Glutamatergic neuron (in vitro differentiated cells): ENCODE measurements at regions not wholly inside any gene's neighbourhood (a gene's known extent, or its start where the extent isn't known, plus 50 kb on each side); places are given as distances from the start of the nearest gene placed in this dataset.

ENCODE experiments used
- DNase-seq: peaks from one replicate; pipeline ENCODE4 v3.0.0; 2022
- H3K27ac Mint-ChIP-seq: one replicate; pipeline ENCODE4 v1.8.0; 2020; ENCODE audit warnings: mild to moderate bottlenecking, mixed read lengths, inconsistent platforms; ENCODE audit not compliant: unreplicated experiment
- H3K27me3 Mint-ChIP-seq: one replicate; pipeline ENCODE4 v1.8.0; 2020; ENCODE audit warnings: mild to moderate bottlenecking, moderate library complexity, mixed read lengths, inconsistent platforms; ENCODE audit not compliant: unreplicated experiment
- H3K36me3 Mint-ChIP-seq: one replicate; pipeline ENCODE4 v1.8.0; 2020; ENCODE audit warnings: mild to moderate bottlenecking, mixed read lengths, inconsistent platforms; ENCODE audit not compliant: unreplicated experiment
- H3K4me1 Mint-ChIP-seq: one replicate; pipeline ENCODE4 v1.8.0; 2020; ENCODE audit warnings: mild to moderate bottlenecking, low read depth, mixed read lengths, inconsistent platforms; ENCODE audit not compliant: unreplicated experiment
- H3K4me3 Mint-ChIP-seq: one replicate; pipeline ENCODE4 v1.8.0; 2020; ENCODE audit warnings: mild to moderate bottlenecking, mixed read lengths, inconsistent platforms; ENCODE audit not compliant: unreplicated experiment
- H3K9me3 Mint-ChIP-seq: one replicate; pipeline ENCODE4 v1.8.0; 2020; ENCODE audit warnings: mild to moderate bottlenecking, moderate library complexity, mixed read lengths, inconsistent platforms; ENCODE audit not compliant: unreplicated experiment
- TF ChIP-seq, protein P1 (sequence below): fragments of 200-600 bp; sonication (generic); IDR thresholded peaks from one replicate; pipeline ENCODE4 v1.5.0; 2021; ENCODE audit not compliant: partially characterized antibody, unreplicated experiment

- DNase-seq, result no peak
- TF ChIP-seq, protein P1, sequence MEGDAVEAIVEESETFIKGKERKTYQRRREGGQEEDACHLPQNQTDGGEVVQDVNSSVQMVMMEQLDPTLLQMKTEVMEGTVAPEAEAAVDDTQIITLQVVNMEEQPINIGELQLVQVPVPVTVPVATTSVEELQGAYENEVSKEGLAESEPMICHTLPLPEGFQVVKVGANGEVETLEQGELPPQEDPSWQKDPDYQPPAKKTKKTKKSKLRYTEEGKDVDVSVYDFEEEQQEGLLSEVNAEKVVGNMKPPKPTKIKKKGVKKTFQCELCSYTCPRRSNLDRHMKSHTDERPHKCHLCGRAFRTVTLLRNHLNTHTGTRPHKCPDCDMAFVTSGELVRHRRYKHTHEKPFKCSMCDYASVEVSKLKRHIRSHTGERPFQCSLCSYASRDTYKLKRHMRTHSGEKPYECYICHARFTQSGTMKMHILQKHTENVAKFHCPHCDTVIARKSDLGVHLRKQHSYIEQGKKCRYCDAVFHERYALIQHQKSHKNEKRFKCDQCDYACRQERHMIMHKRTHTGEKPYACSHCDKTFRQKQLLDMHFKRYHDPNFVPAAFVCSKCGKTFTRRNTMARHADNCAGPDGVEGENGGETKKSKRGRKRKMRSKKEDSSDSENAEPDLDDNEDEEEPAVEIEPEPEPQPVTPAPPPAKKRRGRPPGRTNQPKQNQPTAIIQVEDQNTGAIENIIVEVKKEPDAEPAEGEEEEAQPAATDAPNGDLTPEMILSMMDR, result no peak
- no peaks in the 10 kb centered on the region for H3K4me1 Mint-ChIP-seq
- no peak overlapping the region for H3K4me3 Mint-ChIP-seq
- H3K27me3 Mint-ChIP-seq, result no peaks in the 10 kb centered on the region
- H3K27ac Mint-ChIP-seq, result no peak overlapping the region
- H3K36me3 Mint-ChIP-seq, result no peaks in the 10 kb centered on the region
- H3K9me3 Mint-ChIP-seq, result no peaks in the 10 kb centered on the region
Observed at GRCh38 chr2:122780251-122780650, 1024.8 kb downstream of the TSN start.

GRCh38 chr2:122794100-122794499, 1038.6 kb downstream of the TSN start:
- Mint-ChIP-seq H3K27me3 (no peaks in the 10 kb centered on the region), H3K4me3 (no peak overlapping the region), H3K9me3 (no peaks in the 10 kb centered on the region), H3K4me1 (no peaks in the 10 kb centered on the region), H3K36me3 (no peaks in the 10 kb centered on the region), H3K27ac (no peak overlapping the region)
- TF ChIP-seq, protein P1, result no peak
- no peak for DNase-seq

DNA sequence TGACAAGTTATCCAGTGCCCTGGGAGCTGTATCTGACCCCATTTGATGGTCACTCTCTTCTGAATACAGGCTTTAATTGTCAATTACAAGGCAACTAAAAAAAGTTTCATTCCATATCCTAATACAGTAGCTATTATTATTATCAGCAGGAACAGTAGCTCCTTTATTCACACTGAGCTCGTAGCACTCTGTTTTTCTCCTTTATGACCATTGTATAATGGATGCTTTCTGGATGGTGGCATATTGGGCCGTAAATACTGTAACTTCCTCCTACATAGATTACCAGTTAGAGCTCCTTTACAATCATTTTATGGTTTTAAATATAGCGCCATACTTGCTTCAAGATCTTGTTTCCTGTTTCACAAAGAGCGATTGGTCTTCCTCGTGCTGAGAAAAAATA, 1040.3 kb downstream of the TSN start:
- no peaks in the 10 kb centered on the region for H3K36me3 Mint-ChIP-seq
- no peaks in the 10 kb centered on the region for H3K9me3 Mint-ChIP-seq
- no peak overlapping the region for H3K4me3 Mint-ChIP-seq
- no peak overlapping the region for H3K27ac Mint-ChIP-seq
- no peak for DNase-seq
- H3K4me1 Mint-ChIP-seq, result no peaks in the 10 kb centered on the region
- TF ChIP-seq, protein P1, result no peak
- no peaks in the 10 kb centered on the region for H3K27me3 Mint-ChIP-seq

- H3K27me3 Mint-ChIP-seq, result no peaks in the 10 kb centered on the region
- TF ChIP-seq, protein P1, result no peak
- no peak for DNase-seq
- H3K4me1 Mint-ChIP-seq, result no peaks in the 10 kb centered on the region
- no peaks in the 10 kb centered on the region for H3K36me3 Mint-ChIP-seq
- H3K4me3 Mint-ChIP-seq, result no peak overlapping the region
- no peak overlapping the region for H3K27ac Mint-ChIP-seq
- H3K9me3 Mint-ChIP-seq, result no peaks in the 10 kb centered on the region
Observed at GRCh38 chr2:122799391-122799790, 1043.9 kb downstream of the TSN start.

GRCh38 chr2:122800781-122801180, 1045.3 kb downstream of the TSN start:
- TF ChIP-seq, protein P1, result no peak
- Mint-ChIP-seq H3K4me1 (no peaks in the 10 kb centered on the region), H3K4me3 (no peak overlapping the region)

More at GRCh38 chr2:122800781-122801180, 1045.3 kb downstream of the TSN start:
- Mint-ChIP-seq H3K36me3 (no peaks in the 10 kb centered on the region), H3K27ac (no peak overlapping the region), H3K27me3 (no peaks in the 10 kb centered on the region), H3K9me3 (no peaks in the 10 kb centered on the region)
- no peak for DNase-seq
